SK-N-SH (cell line): ENCODE measurements at regions not wholly inside any gene's neighbourhood (a gene's known extent, or its start where the extent isn't known, plus 50 kb on each side); places are given as distances from the start of the nearest gene placed in this dataset.

Source experiments
- ELF1 ChIP-seq: IDR thresholded peaks from 2 replicates; pipeline ENCODE4 v1.4.0; 2012
- EP300 ChIP-seq, 2 experiments: IDR thresholded peaks; 2 replicates each; pipeline versions ENCODE4 v1.4.0 to v1.6.1; 2012; ENCODE audit warnings: borderline replicate concordance in 1 of 2, low read depth in 1 of 2, low read length in 1 of 2
- EZH2phosphoT487 ChIP-seq: fragments of 200-600 bp; sonication (generic); IDR thresholded peaks from 2 replicates; pipeline ENCODE4 v1.6.1; 2017; ENCODE audit warnings: low read depth, mixed run types, mild to moderate bottlenecking, antibody characterized with exemption, moderate library complexity, borderline replicate concordance
- FOSL2 ChIP-seq: IDR thresholded peaks from 2 replicates; pipeline ENCODE4 v1.4.0; 2012; ENCODE audit warnings: low read depth, mild to moderate bottlenecking, moderate library complexity, borderline replicate concordance
- FOXJ3 ChIP-seq: sonication (generic); formaldehyde crosslinking; IDR thresholded peaks from 2 replicates; pipeline ENCODE4 v1.5.1; 2020; ENCODE audit warnings: mild to moderate bottlenecking, missing genetic modification reagents
- FOXM1 ChIP-seq: IDR thresholded peaks from 2 replicates; pipeline ENCODE4 v1.4.0; 2012; ENCODE audit warnings: low read depth, mild to moderate bottlenecking
- GATA2 ChIP-seq: sonication (generic); formaldehyde crosslinking; IDR thresholded peaks from 2 replicates; pipeline ENCODE4 v1.5.0; 2020; ENCODE audit warnings: mild to moderate bottlenecking, missing genetic modification reagents
- IRF3 ChIP-seq: fragments of 150-350 bp; IDR thresholded peaks from 2 replicates; pipeline ENCODE4 v1.6.1; 2016; ENCODE audit warnings: mild to moderate bottlenecking, low read depth, low read length
- JUND ChIP-seq: IDR thresholded peaks from 2 replicates; pipeline ENCODE4 v1.4.0; 2012
- MEF2A ChIP-seq: IDR thresholded peaks from 2 replicates; pipeline ENCODE4 v1.4.0; 2012; ENCODE audit warnings: low read depth, borderline replicate concordance
- MXI1 ChIP-seq: IDR thresholded peaks from 2 replicates; pipeline ENCODE4 v1.6.1; 2012; ENCODE audit warnings: mild to moderate bottlenecking, low read depth, low read length, improper control_type of control experiment
- NFIC ChIP-seq: IDR thresholded peaks from 2 replicates; pipeline ENCODE4 v1.4.0; 2012; ENCODE audit warnings: borderline replicate concordance
- NRF1 ChIP-seq: IDR thresholded peaks from 2 replicates; pipeline ENCODE4 v1.6.1; 2012; ENCODE audit warnings: low read depth, mild to moderate bottlenecking, low read length
- POLR2AphosphoS5 ChIP-seq: IDR thresholded peaks from 2 replicates; pipeline ENCODE4 v1.6.1; 2012; ENCODE audit warnings: low read depth, low read length
- RAD21 ChIP-seq: IDR thresholded peaks from 2 replicates; pipeline ENCODE4 v1.6.1; 2012; ENCODE audit warnings: mild to moderate bottlenecking, low read length
- RCOR1 ChIP-seq: fragments of 150-350 bp; IDR thresholded peaks from 2 replicates; pipeline ENCODE4 v1.6.1; 2017; ENCODE audit warnings: antibody characterized with exemption, low read length
- RFX5 ChIP-seq: IDR thresholded peaks from 2 replicates; pipeline ENCODE4 v1.6.1; 2012; ENCODE audit warnings: mild to moderate bottlenecking, improper control_type of control experiment, low read length
- TCF12 ChIP-seq: IDR thresholded peaks from 2 replicates; pipeline ENCODE4 v1.4.0; 2012
- TEAD4 ChIP-seq: IDR thresholded peaks from 2 replicates; pipeline ENCODE4 v1.4.0; 2012; ENCODE audit warnings: mild to moderate bottlenecking, borderline replicate concordance; ENCODE audit not compliant: insufficient read depth
- YY1 ChIP-seq: IDR thresholded peaks from 2 replicates; pipeline ENCODE4 v1.4.0; 2012; ENCODE audit warnings: low read depth, mild to moderate bottlenecking
- ZBTB33 ChIP-seq: IDR thresholded peaks from 2 replicates; pipeline ENCODE4 v1.4.0; 2012; ENCODE audit warnings: low read depth, borderline replicate concordance
- TF ChIP-seq, protein P1 (sequence below): fragments of 200-600 bp; sonication (generic); IDR thresholded peaks from 2 replicates; pipeline ENCODE4 v1.6.1; 2017; ENCODE audit warnings: antibody characterized with exemption, mild to moderate bottlenecking, moderate library complexity
- TF ChIP-seq, protein P2 (sequence below): IDR thresholded peaks from 2 replicates; pipeline ENCODE4 v1.4.0; 2012; ENCODE audit warnings: low read depth

- TF ChIP-seq, protein P1, sequence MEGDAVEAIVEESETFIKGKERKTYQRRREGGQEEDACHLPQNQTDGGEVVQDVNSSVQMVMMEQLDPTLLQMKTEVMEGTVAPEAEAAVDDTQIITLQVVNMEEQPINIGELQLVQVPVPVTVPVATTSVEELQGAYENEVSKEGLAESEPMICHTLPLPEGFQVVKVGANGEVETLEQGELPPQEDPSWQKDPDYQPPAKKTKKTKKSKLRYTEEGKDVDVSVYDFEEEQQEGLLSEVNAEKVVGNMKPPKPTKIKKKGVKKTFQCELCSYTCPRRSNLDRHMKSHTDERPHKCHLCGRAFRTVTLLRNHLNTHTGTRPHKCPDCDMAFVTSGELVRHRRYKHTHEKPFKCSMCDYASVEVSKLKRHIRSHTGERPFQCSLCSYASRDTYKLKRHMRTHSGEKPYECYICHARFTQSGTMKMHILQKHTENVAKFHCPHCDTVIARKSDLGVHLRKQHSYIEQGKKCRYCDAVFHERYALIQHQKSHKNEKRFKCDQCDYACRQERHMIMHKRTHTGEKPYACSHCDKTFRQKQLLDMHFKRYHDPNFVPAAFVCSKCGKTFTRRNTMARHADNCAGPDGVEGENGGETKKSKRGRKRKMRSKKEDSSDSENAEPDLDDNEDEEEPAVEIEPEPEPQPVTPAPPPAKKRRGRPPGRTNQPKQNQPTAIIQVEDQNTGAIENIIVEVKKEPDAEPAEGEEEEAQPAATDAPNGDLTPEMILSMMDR = no peak
- TF ChIP-seq RFX5 (no peak), POLR2AphosphoS5 (peak; percentile 94), MXI1 (peak; percentile 48; the same call in 1 of the 2 replicates), FOXM1 (peak; percentile 68; the same call in 1 of the 2 replicates), EZH2phosphoT487 (no peak), MEF2A (no peak), IRF3 (no peak), JUND (peak; percentile 65), RCOR1 (peak; percentile 83), ZBTB33 (no peak), FOXJ3 (CRISPR knock-in tag) (peak; percentile 79), RAD21 (peak; percentile 20; the same call in 1 of the 2 replicates), EP300 (IDR thresholded peaks at IDR 0.05; ENCODE audit: borderline replicate concordance in 1 of 2, low read depth in 1 of 2, low read length in 1 of 2) (peak; percentile 85 to 96), TEAD4 (peak; percentile 67), NFIC (peak; percentile 85), FOSL2 (no peak), GATA2 (CRISPR knock-in tag) (peak; percentile 81), ELF1 (peak; percentile 73), NRF1 (no peak), TCF12 (peak; percentile 99), YY1 (no peak)
- TF ChIP-seq, protein P2, sequence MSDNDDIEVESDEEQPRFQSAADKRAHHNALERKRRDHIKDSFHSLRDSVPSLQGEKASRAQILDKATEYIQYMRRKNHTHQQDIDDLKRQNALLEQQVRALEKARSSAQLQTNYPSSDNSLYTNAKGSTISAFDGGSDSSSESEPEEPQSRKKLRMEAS = peak; percentile 58; the same call in 1 of the 2 replicates
Observed at GRCh38 chr5:174384509-174384947, 339.0 kb downstream of the NSG2 start (continued).
